Prostate gland (tissue), 2 donors: ENCODE measurements at regions not wholly inside any gene's neighbourhood (a gene's known extent, or its start where the extent isn't known, plus 50 kb on each side); places are given as distances from the start of the nearest gene placed in this dataset.

ENCODE experiments used
- CTCF ChIP-seq, 4 experiments: fragments of 200-600 bp in 2 of 4; fragments of 450-650 bp in 2 of 4; sonication (generic) in 2 of 4; IDR thresholded peaks; 1 replicate in 3 of 4; 2 replicates in 1 of 4; pipeline ENCODE4 v1.5.1; 2016 to 2019; ENCODE audit warnings: antibody characterized with exemption in 4 of 4, mild to moderate bottlenecking in 2 of 4, moderate library complexity in 2 of 4
- POLR2A ChIP-seq: fragments of 450-650 bp; IDR thresholded peaks from one replicate; pipeline ENCODE4 v1.6.1; 2016; ENCODE audit warnings: antibody characterized with exemption, mild to moderate bottlenecking
- POLR2AphosphoS5 ChIP-seq: sonication (generic); formaldehyde crosslinking; IDR thresholded peaks from one replicate; pipeline ENCODE4 v1.6.1; 2017; ENCODE audit warnings: antibody characterized with exemption

GRCh38 chr1:192920412-192920811 lies 111.6 kb downstream of the RGS2 start:
- no peak for TF ChIP-seq CTCF (IDR thresholded peaks at IDR 0.05)
- no peak for TF ChIP-seq POLR2A
- TF ChIP-seq POLR2AphosphoS5, result no peak
